GM23338 (cell line): ENCODE measurements at regions not wholly inside any gene's neighbourhood (a gene's known extent, or its start where the extent isn't known, plus 50 kb on each side); places are given as distances from the start of the nearest gene placed in this dataset.

Experiments used
- ATAC-seq: fragments of 200-7000 bp; cut with Tn5 transposase; 3 replicates; pipeline ENCODE4 v1.9.1; 2020
- DNase-seq: peaks from one replicate; pipeline ENCODE4 v3.0.0-alpha.2; 2015; ENCODE audit warnings: low spot score
- H2AFZ ChIP-seq: fragments of 200-600 bp; sonication (generic); 2 replicates; pipeline ENCODE4 v1.8.0; 2016; ENCODE audit warnings: antibody characterized with exemption, mild to moderate bottlenecking, moderate library complexity
- H3F3A ChIP-seq: fragments of 200-600 bp; sonication (generic); replicated peaks from 2 replicates; pipeline ENCODE4 v1.8.0; 2017; ENCODE audit warnings: antibody characterized with exemption, mixed run types, low read depth
- H3K27ac ChIP-seq: fragments of 200-600 bp; sonication (generic); 2 replicates; pipeline ENCODE4 v1.6.1; 2016; ENCODE audit warnings: low read depth
- H3K27me3 ChIP-seq: fragments of 200-600 bp; sonication (generic); 2 replicates; pipeline ENCODE4 v1.8.0; 2016; ENCODE audit warnings: mild to moderate bottlenecking, mixed run types, moderate library complexity; ENCODE audit not compliant: insufficient read depth
- H3K36me3 ChIP-seq: fragments of 200-600 bp; sonication (generic); 2 replicates; pipeline ENCODE4 v1.8.0; 2016; ENCODE audit warnings: mild to moderate bottlenecking; ENCODE audit not compliant: insufficient read depth
- H3K4me1 ChIP-seq: fragments of 200-600 bp; sonication (generic); 2 replicates; pipeline ENCODE4 v1.8.0; 2016; ENCODE audit warnings: mild to moderate bottlenecking, moderate library complexity; ENCODE audit not compliant: insufficient read depth
- H3K4me2 ChIP-seq: fragments of 200-600 bp; sonication (generic); 2 replicates; pipeline ENCODE4 v1.7.1; 2017; ENCODE audit warnings: mixed run types
- H3K4me3 ChIP-seq: fragments of 200-600 bp; sonication (generic); 2 replicates; pipeline ENCODE4 v1.6.1; 2016; ENCODE audit warnings: mixed run types
- H3K79me2 ChIP-seq: fragments of 200-600 bp; sonication (generic); replicated peaks from 2 replicates; pipeline ENCODE4 v1.8.0; 2017; ENCODE audit warnings: mild to moderate bottlenecking; ENCODE audit not compliant: insufficient read depth
- H3K9me2 ChIP-seq: fragments of 200-600 bp; sonication (generic); 2 replicates; pipeline ENCODE4 v1.8.0; 2017; ENCODE audit not compliant: insufficient read depth
- H4K20me1 ChIP-seq: fragments of 200-600 bp; sonication (generic); replicated peaks from 2 replicates; pipeline ENCODE4 v1.8.0; 2017; ENCODE audit warnings: mild to moderate bottlenecking; ENCODE audit not compliant: insufficient read depth
- H3K27ac Mint-ChIP-seq: 2 replicates; pipeline ENCODE4 v1.8.0; 2020; ENCODE audit warnings: inconsistent platforms, mild to moderate bottlenecking, moderate library complexity, mixed read lengths
- H3K27me3 Mint-ChIP-seq: 3 replicates; pipeline ENCODE4 v1.8.0; 2022; ENCODE audit warnings: low read depth, mild to moderate bottlenecking, moderate library complexity, mixed read lengths, inconsistent platforms; ENCODE audit not compliant: insufficient read depth, poor library complexity
- H3K36me3 Mint-ChIP-seq: 3 replicates; pipeline ENCODE4 v1.8.0; 2021; ENCODE audit warnings: low read depth, mild to moderate bottlenecking, inconsistent platforms, moderate library complexity, mixed read lengths
- H3K4me1 Mint-ChIP-seq: 3 replicates; pipeline ENCODE4 v1.8.0; 2020; ENCODE audit warnings: mild to moderate bottlenecking, inconsistent platforms, mixed read lengths
- H3K4me3 Mint-ChIP-seq: 3 replicates; pipeline ENCODE4 v1.8.0; 2021; ENCODE audit warnings: moderate library complexity, mild to moderate bottlenecking, inconsistent platforms, mixed read lengths
- H3K9me3 Mint-ChIP-seq: 3 replicates; pipeline ENCODE4 v1.8.0; 2020; ENCODE audit warnings: moderate library complexity, mild to moderate bottlenecking, inconsistent platforms, mixed read lengths
- CREB1 ChIP-seq: fragments of 250-450 bp; sonication (Bioruptor Pico); IDR thresholded peaks from 2 replicates; pipeline ENCODE4 v1.5.0; 2020; ENCODE audit warnings: low read depth, mild to moderate bottlenecking, moderate library complexity
- EZH2 ChIP-seq: fragments of 200-600 bp; sonication (generic); IDR thresholded peaks from one replicate; pipeline ENCODE4 v1.8.0; 2017; ENCODE audit warnings: antibody characterized with exemption, mild to moderate bottlenecking, low read depth; ENCODE audit not compliant: unreplicated experiment
- EZH2phosphoT487 ChIP-seq: fragments of 200-600 bp; sonication (generic); IDR thresholded peaks from one replicate; pipeline ENCODE4 v1.8.1; 2018; ENCODE audit warnings: antibody characterized with exemption; ENCODE audit not compliant: unreplicated experiment
- JUNB ChIP-seq: IDR thresholded peaks from one replicate; pipeline ENCODE4 v1.6.1; 2016; ENCODE audit warnings: antibody characterized with exemption; ENCODE audit not compliant: unreplicated experiment
- NANOG ChIP-seq: IDR thresholded peaks from 2 replicates; pipeline ENCODE4 v1.6.1; 2016; ENCODE audit warnings: antibody characterized with exemption, borderline replicate concordance
- POLR2AphosphoS5 ChIP-seq: IDR thresholded peaks from 2 replicates; pipeline ENCODE4 v1.6.1; 2016; ENCODE audit warnings: antibody characterized with exemption, low read depth
- STAT1 ChIP-seq: IDR thresholded peaks from one replicate; pipeline ENCODE4 v1.6.1; 2016; ENCODE audit warnings: antibody characterized with exemption; ENCODE audit not compliant: unreplicated experiment
- ZNF114 ChIP-seq: fragments of 250-450 bp; sonication (Bioruptor Pico); IDR thresholded peaks from 2 replicates; pipeline ENCODE4 v1.5.0; 2020; ENCODE audit warnings: mild to moderate bottlenecking, moderate library complexity
- ZNF331 ChIP-seq: fragments of 250-450 bp; sonication (Bioruptor Pico); IDR thresholded peaks from 2 replicates; pipeline ENCODE4 v1.5.0; 2020; ENCODE audit warnings: low read depth, mild to moderate bottlenecking, moderate library complexity
- TF ChIP-seq, protein P1 (sequence below): IDR thresholded peaks from 2 replicates; pipeline ENCODE4 v1.6.1; 2016; ENCODE audit warnings: antibody characterized with exemption
- TF ChIP-seq, protein P2 (sequence below): fragments of 250-450 bp; sonication (Bioruptor Pico); IDR thresholded peaks from 2 replicates; pipeline ENCODE4 v1.5.0; 2020; ENCODE audit warnings: mild to moderate bottlenecking, moderate library complexity
- TF ChIP-seq, protein P3 (sequence below): IDR thresholded peaks from one replicate; pipeline ENCODE4 v1.6.1; 2018; ENCODE audit warnings: antibody characterized with exemption; ENCODE audit not compliant: unreplicated experiment
- TF ChIP-seq, protein P4 (sequence below), 2 experiments: fragments of 200-600 bp in 1 of 2; sonication (generic) in 1 of 2; conservative IDR thresholded peaks; 2 replicates each; pipeline versions ENCODE4 v1.5.1 to v1.6.1; 2016 to 2017; ENCODE audit warnings: antibody characterized with exemption in 2 of 2, low read depth in 2 of 2, mild to moderate bottlenecking in 2 of 2, moderate library complexity in 1 of 2

DNA sequence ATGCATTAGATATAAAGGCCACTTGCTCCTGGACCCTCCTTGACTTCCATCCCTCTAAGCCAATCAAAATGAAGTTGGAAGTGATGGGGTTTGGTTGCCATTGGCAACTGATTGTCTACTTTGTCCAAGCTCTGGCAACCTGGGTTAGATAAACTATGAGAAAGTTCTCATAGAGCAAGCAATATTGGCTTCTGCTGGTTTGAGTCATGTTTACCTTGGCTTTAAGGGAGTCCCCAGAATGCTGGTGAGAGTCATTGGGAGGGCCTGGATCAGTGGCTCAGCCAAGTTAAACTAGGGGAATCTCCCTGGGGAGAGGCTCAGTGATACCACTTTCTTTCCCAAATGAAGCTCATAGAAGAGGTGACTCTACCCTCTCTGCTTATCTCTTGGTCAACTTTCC, 176.3 kb upstream of the ROPN1 start:
- Mint-ChIP-seq H3K4me3 (no peak overlapping the region), H3K27me3 (peaks cover 6% of the 10 kb centered on the region), H3K36me3 (no peaks in the 10 kb centered on the region), H3K27ac (no peak overlapping the region), H3K4me1 (peaks cover 3% of the 10 kb centered on the region; the same call in 2 of the 3 replicates), H3K9me3 (no peaks in the 10 kb centered on the region)
- Histone ChIP-seq H3K27me3 (no peaks in the 10 kb centered on the region), H4K20me1 (no peaks in the 10 kb centered on the region), H3K4me3 (no peak overlapping the region), H3K4me1 (no peaks in the 10 kb centered on the region), H3K36me3 (no peaks in the 10 kb centered on the region), H3F3A (no peaks in the 10 kb centered on the region), H3K79me2 (no peaks in the 10 kb centered on the region), H3K27ac (no peak overlapping the region), H2AFZ (no peak overlapping the region), H3K4me2 (no peak overlapping the region), H3K9me2 (peaks cover 27% of the 10 kb centered on the region)
- no peak for ATAC-seq
- TF ChIP-seq, protein P1, sequence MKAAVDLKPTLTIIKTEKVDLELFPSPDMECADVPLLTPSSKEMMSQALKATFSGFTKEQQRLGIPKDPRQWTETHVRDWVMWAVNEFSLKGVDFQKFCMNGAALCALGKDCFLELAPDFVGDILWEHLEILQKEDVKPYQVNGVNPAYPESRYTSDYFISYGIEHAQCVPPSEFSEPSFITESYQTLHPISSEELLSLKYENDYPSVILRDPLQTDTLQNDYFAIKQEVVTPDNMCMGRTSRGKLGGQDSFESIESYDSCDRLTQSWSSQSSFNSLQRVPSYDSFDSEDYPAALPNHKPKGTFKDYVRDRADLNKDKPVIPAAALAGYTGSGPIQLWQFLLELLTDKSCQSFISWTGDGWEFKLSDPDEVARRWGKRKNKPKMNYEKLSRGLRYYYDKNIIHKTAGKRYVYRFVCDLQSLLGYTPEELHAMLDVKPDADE = no peak
- no peak for TF ChIP-seq EZH2
- no peak for TF ChIP-seq JUNB
- TF ChIP-seq, protein P2, sequence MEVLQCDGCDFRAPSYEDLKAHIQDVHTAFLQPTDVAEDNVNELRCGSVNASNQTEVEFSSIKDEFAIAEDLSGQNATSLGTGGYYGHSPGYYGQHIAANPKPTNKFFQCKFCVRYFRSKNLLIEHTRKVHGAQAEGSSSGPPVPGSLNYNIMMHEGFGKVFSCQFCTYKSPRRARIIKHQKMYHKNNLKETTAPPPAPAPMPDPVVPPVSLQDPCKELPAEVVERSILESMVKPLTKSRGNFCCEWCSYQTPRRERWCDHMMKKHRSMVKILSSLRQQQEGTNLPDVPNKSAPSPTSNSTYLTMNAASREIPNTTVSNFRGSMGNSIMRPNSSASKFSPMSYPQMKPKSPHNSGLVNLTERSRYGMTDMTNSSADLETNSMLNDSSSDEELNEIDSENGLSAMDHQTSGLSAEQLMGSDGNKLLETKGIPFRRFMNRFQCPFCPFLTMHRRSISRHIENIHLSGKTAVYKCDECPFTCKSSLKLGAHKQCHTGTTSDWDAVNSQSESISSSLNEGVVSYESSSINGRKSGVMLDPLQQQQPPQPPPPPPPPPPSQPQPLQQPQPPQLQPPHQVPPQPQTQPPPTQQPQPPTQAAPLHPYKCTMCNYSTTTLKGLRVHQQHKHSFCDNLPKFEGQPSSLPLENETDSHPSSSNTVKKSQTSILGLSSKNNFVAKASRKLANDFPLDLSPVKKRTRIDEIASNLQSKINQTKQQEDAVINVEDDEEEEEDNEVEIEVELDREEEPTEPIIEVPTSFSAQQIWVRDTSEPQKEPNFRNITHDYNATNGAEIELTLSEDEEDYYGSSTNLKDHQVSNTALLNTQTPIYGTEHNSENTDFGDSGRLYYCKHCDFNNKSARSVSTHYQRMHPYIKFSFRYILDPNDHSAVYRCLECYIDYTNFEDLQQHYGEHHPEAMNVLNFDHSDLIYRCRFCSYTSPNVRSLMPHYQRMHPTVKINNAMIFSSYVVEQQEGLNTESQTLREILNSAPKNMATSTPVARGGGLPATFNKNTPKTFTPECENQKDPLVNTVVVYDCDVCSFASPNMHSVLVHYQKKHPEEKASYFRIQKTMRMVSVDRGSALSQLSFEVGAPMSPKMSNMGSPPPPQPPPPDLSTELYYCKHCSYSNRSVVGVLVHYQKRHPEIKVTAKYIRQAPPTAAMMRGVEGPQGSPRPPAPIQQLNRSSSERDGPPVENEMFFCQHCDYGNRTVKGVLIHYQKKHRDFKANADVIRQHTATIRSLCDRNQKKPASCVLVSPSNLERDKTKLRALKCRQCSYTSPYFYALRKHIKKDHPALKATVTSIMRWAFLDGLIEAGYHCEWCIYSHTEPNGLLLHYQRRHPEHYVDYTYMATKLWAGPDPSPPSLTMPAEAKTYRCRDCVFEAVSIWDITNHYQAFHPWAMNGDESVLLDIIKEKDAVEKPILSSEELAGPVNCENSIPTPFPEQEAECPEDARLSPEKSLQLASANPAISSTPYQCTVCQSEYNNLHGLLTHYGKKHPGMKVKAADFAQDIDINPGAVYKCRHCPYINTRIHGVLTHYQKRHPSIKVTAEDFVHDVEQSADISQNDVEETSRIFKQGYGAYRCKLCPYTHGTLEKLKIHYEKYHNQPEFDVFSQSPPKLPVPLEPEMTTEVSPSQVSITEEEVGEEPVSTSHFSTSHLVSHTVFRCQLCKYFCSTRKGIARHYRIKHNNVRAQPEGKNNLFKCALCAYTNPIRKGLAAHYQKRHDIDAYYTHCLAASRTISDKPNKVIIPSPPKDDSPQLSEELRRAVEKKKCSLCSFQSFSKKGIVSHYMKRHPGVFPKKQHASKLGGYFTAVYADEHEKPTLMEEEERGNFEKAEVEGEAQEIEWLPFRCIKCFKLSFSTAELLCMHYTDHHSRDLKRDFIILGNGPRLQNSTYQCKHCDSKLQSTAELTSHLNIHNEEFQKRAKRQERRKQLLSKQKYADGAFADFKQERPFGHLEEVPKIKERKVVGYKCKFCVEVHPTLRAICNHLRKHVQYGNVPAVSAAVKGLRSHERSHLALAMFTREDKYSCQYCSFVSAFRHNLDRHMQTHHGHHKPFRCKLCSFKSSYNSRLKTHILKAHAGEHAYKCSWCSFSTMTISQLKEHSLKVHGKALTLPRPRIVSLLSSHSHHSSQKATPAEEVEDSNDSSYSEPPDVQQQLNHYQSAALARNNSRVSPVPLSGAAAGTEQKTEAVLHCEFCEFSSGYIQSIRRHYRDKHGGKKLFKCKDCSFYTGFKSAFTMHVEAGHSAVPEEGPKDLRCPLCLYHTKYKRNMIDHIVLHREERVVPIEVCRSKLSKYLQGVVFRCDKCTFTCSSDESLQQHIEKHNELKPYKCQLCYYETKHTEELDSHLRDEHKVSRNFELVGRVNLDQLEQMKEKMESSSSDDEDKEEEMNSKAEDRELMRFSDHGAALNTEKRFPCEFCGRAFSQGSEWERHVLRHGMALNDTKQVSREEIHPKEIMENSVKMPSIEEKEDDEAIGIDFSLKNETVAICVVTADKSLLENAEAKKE (CRISPR knock-in tag) = no peak
- TF ChIP-seq CREB1 (CRISPR knock-in tag) = no peak
- TF ChIP-seq EZH2phosphoT487 = no peak
- no peak for TF ChIP-seq STAT1
- no peak for TF ChIP-seq ZNF331 (CRISPR knock-in tag)
- no peak for TF ChIP-seq POLR2AphosphoS5
- TF ChIP-seq ZNF114 (CRISPR knock-in tag) = no peak
- TF ChIP-seq, protein P3, sequence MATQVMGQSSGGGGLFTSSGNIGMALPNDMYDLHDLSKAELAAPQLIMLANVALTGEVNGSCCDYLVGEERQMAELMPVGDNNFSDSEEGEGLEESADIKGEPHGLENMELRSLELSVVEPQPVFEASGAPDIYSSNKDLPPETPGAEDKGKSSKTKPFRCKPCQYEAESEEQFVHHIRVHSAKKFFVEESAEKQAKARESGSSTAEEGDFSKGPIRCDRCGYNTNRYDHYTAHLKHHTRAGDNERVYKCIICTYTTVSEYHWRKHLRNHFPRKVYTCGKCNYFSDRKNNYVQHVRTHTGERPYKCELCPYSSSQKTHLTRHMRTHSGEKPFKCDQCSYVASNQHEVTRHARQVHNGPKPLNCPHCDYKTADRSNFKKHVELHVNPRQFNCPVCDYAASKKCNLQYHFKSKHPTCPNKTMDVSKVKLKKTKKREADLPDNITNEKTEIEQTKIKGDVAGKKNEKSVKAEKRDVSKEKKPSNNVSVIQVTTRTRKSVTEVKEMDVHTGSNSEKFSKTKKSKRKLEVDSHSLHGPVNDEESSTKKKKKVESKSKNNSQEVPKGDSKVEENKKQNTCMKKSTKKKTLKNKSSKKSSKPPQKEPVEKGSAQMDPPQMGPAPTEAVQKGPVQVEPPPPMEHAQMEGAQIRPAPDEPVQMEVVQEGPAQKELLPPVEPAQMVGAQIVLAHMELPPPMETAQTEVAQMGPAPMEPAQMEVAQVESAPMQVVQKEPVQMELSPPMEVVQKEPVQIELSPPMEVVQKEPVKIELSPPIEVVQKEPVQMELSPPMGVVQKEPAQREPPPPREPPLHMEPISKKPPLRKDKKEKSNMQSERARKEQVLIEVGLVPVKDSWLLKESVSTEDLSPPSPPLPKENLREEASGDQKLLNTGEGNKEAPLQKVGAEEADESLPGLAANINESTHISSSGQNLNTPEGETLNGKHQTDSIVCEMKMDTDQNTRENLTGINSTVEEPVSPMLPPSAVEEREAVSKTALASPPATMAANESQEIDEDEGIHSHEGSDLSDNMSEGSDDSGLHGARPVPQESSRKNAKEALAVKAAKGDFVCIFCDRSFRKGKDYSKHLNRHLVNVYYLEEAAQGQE = no peak
- TF ChIP-seq NANOG = no peak
- TF ChIP-seq, protein P4, sequence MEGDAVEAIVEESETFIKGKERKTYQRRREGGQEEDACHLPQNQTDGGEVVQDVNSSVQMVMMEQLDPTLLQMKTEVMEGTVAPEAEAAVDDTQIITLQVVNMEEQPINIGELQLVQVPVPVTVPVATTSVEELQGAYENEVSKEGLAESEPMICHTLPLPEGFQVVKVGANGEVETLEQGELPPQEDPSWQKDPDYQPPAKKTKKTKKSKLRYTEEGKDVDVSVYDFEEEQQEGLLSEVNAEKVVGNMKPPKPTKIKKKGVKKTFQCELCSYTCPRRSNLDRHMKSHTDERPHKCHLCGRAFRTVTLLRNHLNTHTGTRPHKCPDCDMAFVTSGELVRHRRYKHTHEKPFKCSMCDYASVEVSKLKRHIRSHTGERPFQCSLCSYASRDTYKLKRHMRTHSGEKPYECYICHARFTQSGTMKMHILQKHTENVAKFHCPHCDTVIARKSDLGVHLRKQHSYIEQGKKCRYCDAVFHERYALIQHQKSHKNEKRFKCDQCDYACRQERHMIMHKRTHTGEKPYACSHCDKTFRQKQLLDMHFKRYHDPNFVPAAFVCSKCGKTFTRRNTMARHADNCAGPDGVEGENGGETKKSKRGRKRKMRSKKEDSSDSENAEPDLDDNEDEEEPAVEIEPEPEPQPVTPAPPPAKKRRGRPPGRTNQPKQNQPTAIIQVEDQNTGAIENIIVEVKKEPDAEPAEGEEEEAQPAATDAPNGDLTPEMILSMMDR (conservative IDR thresholded peaks at IDR 0.05; ENCODE audit: low read depth in 2 of 2) = no peak
- no peak for DNase-seq
